Mucosa of descending colon (tissue), 3 donors: ENCODE measurements at regions not wholly inside any gene's neighbourhood (a gene's known extent, or its start where the extent isn't known, plus 50 kb on each side); places are given as distances from the start of the nearest gene placed in this dataset.

Experiments used
- ATAC-seq: fragments of 200-7000 bp; cut with Tn5 transposase; one replicate; pipeline ENCODE4 v1.9.1; 2020; ENCODE audit warnings: mild to moderate bottlenecking, moderate library complexity
- DNase-seq, 3 donors: peaks; one replicate each; pipeline ENCODE4 v3.0.0-alpha.2; 2020
- H3K36me3 ChIP-seq: fragments of 200-600 bp; one replicate; pipeline ENCODE4 v1.8.0; 2021; ENCODE audit warnings: low read depth, mild to moderate bottlenecking
- H3K4me1 ChIP-seq: fragments of 200-600 bp; one replicate; pipeline ENCODE4 v1.8.0; 2021; ENCODE audit warnings: low read depth, mild to moderate bottlenecking
- H3K4me3 ChIP-seq: fragments of 200-600 bp; one replicate; pipeline ENCODE4 v1.8.0; 2021; ENCODE audit warnings: mild to moderate bottlenecking
- H3K9me3 ChIP-seq: fragments of 200-600 bp; one replicate; pipeline ENCODE4 v1.8.0; 2021; ENCODE audit warnings: mild to moderate bottlenecking
- CTCF ChIP-seq: fragments of 200-600 bp; IDR thresholded peaks from one replicate; pipeline ENCODE4 v1.8.0; 2022; ENCODE audit warnings: antibody characterized with exemption, mild to moderate bottlenecking
- intact Hi-C, 2 donors: fragments of 100-400 bp; cut with DNase I in 1 of 2; cut with micrococcal nuclease in 1 of 2; formaldehyde crosslinking; loops; one replicate each; pipeline versions ENCODE4 v1.11.0 to v1.11.1; 2022; cut with DNase I, micrococcal nuclease
- donor health status: DM: no; HTN: no; CAD: no; lungs with moderate emphysema.
- donor health status: DM: no; HTN: no; CAD: no.
- donor health status: DM: no; HTN: yes; CAD: no.

DNA sequence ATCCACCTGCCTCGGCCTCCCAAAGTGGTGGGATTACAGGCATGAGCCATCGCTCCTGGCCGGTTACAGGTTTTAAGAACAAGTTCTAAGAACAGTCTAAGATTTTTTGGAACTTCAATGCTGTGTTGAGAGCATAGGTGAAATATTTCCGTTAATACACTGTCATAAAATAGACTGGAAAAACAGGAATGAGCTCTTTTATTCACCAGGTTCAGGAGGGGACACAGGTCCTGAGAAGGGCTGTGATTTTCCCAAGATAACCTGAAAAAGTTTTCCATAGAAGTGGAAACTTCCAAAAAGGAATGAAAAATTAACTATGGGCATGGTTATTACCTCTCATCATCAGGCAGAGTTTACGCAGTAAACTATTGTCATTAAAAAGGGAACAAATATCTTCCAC lies 97.6 kb upstream of the TMEM178A start:
- DNase-seq: no peak
- H3K4me3 ChIP-seq: no peak overlapping the region
- no peak for TF ChIP-seq CTCF
- H3K36me3 ChIP-seq: no peaks in the 10 kb centered on the region
- H3K4me1 ChIP-seq: peaks cover 3% of the 10 kb centered on the region
- intact Hi-C loops: no loop called here
- no peak for ATAC-seq
- H3K9me3 ChIP-seq: peaks cover 12% of the 10 kb centered on the region

GRCh38 chr2:39568561-39569006 lies 97.1 kb upstream of the TMEM178A start:
- Histone ChIP-seq H3K4me3 (no peak overlapping the region), H3K36me3 (no peaks in the 10 kb centered on the region), H3K9me3 (peaks cover 8% of the 10 kb centered on the region), H3K4me1 (peaks cover 3% of the 10 kb centered on the region)
- TF ChIP-seq CTCF: no peak
- intact Hi-C loops: no loop called here
- DNase-seq (no peak), ATAC-seq (no peak)

DNA sequence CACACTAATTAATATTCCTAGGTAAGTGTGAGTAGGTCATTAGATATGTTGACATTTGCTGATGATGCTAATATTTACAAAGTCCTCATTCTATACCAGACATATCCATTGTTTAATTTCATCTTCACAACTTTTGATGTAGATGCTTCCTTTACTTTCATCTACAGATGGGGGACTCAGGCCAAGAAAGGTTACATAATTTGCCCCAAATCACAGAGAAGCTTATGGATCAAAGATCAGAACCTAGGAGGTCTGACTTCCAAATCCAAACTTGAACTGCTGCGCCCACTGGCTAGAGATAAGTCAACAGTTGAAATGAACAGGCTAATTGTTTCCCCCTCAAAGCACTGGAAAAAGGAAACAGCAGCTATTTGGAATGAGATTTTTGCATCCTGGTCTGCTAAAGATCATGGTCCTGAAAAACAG lies 95.6 kb upstream of the TMEM178A start:
- Histone ChIP-seq H3K4me3 (no peak overlapping the region), H3K4me1 (peaks cover 3% of the 10 kb centered on the region), H3K9me3 (no peaks in the 10 kb centered on the region), H3K36me3 (no peaks in the 10 kb centered on the region)
- no peak for DNase-seq
- no peak for TF ChIP-seq CTCF
- intact Hi-C loops: no loop called here
- ATAC-seq: no peak

DNA sequence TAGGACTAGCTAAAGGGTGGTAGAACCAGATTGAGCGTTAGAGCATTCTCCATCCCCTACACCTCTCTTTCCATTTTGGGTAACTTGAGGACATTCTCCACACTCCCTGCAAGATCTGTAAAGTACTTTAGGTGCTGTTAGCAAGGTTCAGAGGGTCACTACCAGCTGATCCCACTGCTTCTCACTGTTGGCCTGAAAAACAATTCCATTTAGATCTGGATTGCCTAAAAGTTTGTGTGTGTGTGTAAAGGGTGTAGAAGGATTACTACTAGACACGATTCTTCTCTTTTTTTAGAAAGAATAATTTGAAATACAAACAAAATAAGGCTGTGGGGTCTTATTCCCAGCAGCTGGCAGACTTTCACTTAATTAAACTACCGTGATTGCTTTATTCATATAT lies 95.1 kb upstream of the TMEM178A start:
- Histone ChIP-seq H3K4me3 (no peak overlapping the region), H3K4me1 (peaks cover 3% of the 10 kb centered on the region), H3K9me3 (no peaks in the 10 kb centered on the region), H3K36me3 (no peaks in the 10 kb centered on the region)
- no peak for TF ChIP-seq CTCF
- no peak for DNase-seq
- intact Hi-C loops: no loop called here
- no peak for ATAC-seq

- no peak for DNase-seq
- Histone ChIP-seq H3K4me1 (peaks cover 3% of the 10 kb centered on the region), H3K9me3 (no peaks in the 10 kb centered on the region), H3K4me3 (no peak overlapping the region), H3K36me3 (no peaks in the 10 kb centered on the region)
- intact Hi-C loops: no loop called here
- no peak for TF ChIP-seq CTCF
- ATAC-seq: no peak
These were observed 94.5 kb upstream of the TMEM178A start for GRCh38 chr2:39571111-39571731.

- H3K36me3 ChIP-seq: no peaks in the 10 kb centered on the region
- DNase-seq (no peak), ATAC-seq (no peak)
These were observed 92.4 kb upstream of the TMEM178A start for GRCh38 chr2:39573276-39573675.

More at GRCh38 chr2:39573276-39573675, 92.4 kb upstream of the TMEM178A start:
- TF ChIP-seq CTCF: no peak
- H3K4me3 ChIP-seq: no peak overlapping the region
- peaks cover 1% of the 10 kb centered on the region for H3K4me1 ChIP-seq
- no peaks in the 10 kb centered on the region for H3K9me3 ChIP-seq
- intact Hi-C loops: no loop called here
